H1 (cell line): ENCODE measurements at regions not wholly inside any gene's neighbourhood (a gene's known extent, or its start where the extent isn't known, plus 50 kb on each side); places are given as distances from the start of the nearest gene placed in this dataset.

Source experiments
- CTCF ChIA-PET: fragments of 300-600 bp; sonication (Branson Sonifier 250); formaldehyde crosslinking; loops from one replicate; lab custom pipeline; 2021; ENCODE audit not compliant: partially characterized antibody; lab: Charles Lee
- POLR2A ChIA-PET: fragments of 300-600 bp; sonication (Branson Sonifier 250); formaldehyde crosslinking; loops from one replicate; lab custom pipeline; 2021; ENCODE audit warnings: inconsistent platforms; ENCODE audit not compliant: partially characterized antibody; lab: Charles Lee
- DNase-seq, 2 experiments: peaks; one replicate each; pipeline versions ENCODE4 v3.0.0 to v3.0.0-alpha.2; 2010 to 2022; ENCODE audit warnings: low spot score in 2 of 2, low read depth in 1 of 2, mixed read lengths in 1 of 2
- FAIRE-seq: peaks from 2 replicates; lab custom pipeline; 2011; peaks lifted over from hg19 to GRCh38; lab: Jason Lieb, UNC
- H2AFZ ChIP-seq: 2 replicates; pipeline ENCODE4 v1.8.1; 2012; ENCODE audit warnings: low read length, inconsistent platforms
- H2AK5ac ChIP-seq: 2 replicates; pipeline ENCODE4 v1.6.1; 2013; ENCODE audit warnings: low read depth, low read length
- H2BK120ac ChIP-seq: replicated peaks from 2 replicates; pipeline ENCODE3; 2013; ENCODE audit warnings: low read depth, low read length, inconsistent platforms
- H2BK12ac ChIP-seq: 2 replicates; pipeline ENCODE4 v1.6.1; 2013; ENCODE audit warnings: low read depth, low read length
- H2BK15ac ChIP-seq: 2 replicates; pipeline ENCODE4 v1.6.1; 2013; ENCODE audit warnings: low read length
- H2BK20ac ChIP-seq: 2 replicates; pipeline ENCODE4 v1.6.1; 2013; ENCODE audit warnings: low read length
- H2BK5ac ChIP-seq: 2 replicates; pipeline ENCODE4 v1.6.1; 2013; ENCODE audit warnings: low read depth, low read length
- H3K14ac ChIP-seq: 2 replicates; pipeline ENCODE4 v1.6.1; 2013; ENCODE audit warnings: inconsistent platforms; ENCODE audit not compliant: insufficient read length
- H3K18ac ChIP-seq: 2 replicates; pipeline ENCODE4 v1.6.1; 2013; ENCODE audit warnings: low read length; ENCODE audit errors: extremely low read depth
- H3K23ac ChIP-seq: 2 replicates; pipeline ENCODE4 v1.6.1; 2013; ENCODE audit warnings: inconsistent platforms; ENCODE audit not compliant: insufficient read length
- H3K23me2 ChIP-seq: 2 replicates; pipeline ENCODE4 v1.6.1; 2013; ENCODE audit warnings: low read depth, low read length
- H3K27ac ChIP-seq: 2 replicates; pipeline ENCODE4 v1.6.1; 2011; ENCODE audit warnings: low read depth, low read length, inconsistent platforms
- H3K27me3 ChIP-seq, 4 experiments: replicated peaks in 1 of 4; 1 replicate in 1 of 4; 2 replicates in 3 of 4; pipeline versions ENCODE4 v1.6.1 to v1.8.1; 2011 to 2013; ENCODE audit warnings: low read length in 3 of 4, mild to moderate bottlenecking in 3 of 4, inconsistent platforms in 2 of 4, mixed read lengths in 2 of 4, moderate library complexity in 1 of 4; ENCODE audit not compliant: control insufficient read depth in 3 of 4, insufficient read depth in 3 of 4; ENCODE audit errors: extremely low read depth in 1 of 4
- H3K36me3 ChIP-seq, 4 experiments: 2 replicates each; pipeline versions ENCODE4 v1.6.1 to v1.8.1; 2011 to 2013; ENCODE audit warnings: mild to moderate bottlenecking in 4 of 4, low read length in 3 of 4, moderate library complexity in 2 of 4, control low read depth in 1 of 4, inconsistent platforms in 1 of 4; ENCODE audit not compliant: insufficient read depth in 4 of 4, control insufficient read depth in 2 of 4
- H3K4ac ChIP-seq: replicated peaks from 2 replicates; pipeline ENCODE3; 2013; ENCODE audit warnings: low read length, low read depth, mixed read lengths, inconsistent platforms; ENCODE audit not compliant: insufficient read length
- H3K4me1 ChIP-seq, 4 experiments: replicated peaks in 1 of 4; 1 replicate in 1 of 4; 2 replicates in 3 of 4; pipeline versions ENCODE4 v1.6.1 to v1.8.1; 2011 to 2013; ENCODE audit warnings: low read length in 3 of 4, inconsistent platforms in 2 of 4, mixed read lengths in 1 of 4; ENCODE audit not compliant: insufficient read depth in 4 of 4, control insufficient read depth in 3 of 4
- H3K4me2 ChIP-seq, 2 experiments: 2 replicates each; pipeline versions ENCODE4 v1.6.1 to v1.8.1; 2011 to 2013; ENCODE audit warnings: low read depth in 2 of 2, low read length in 2 of 2, control low read depth in 1 of 2, inconsistent platforms in 1 of 2, mild to moderate bottlenecking in 1 of 2; ENCODE audit not compliant: insufficient read depth in 1 of 2
- H3K4me3 ChIP-seq, 4 experiments: fragments of 200-600, 300-600 bp in 1 of 4; sonication (generic), shearing (Covaris generic), sonication (Bioruptor Twin) in 1 of 4; 2 replicates each; pipeline versions ENCODE4 v1.5.1 to v1.8.1; 2011 to 2016; ENCODE audit warnings: low read length in 4 of 4, low read depth in 3 of 4, control low read depth in 2 of 4, inconsistent platforms in 2 of 4, mild to moderate bottlenecking in 2 of 4, mixed read lengths in 1 of 4, moderate library complexity in 1 of 4; ENCODE audit not compliant: insufficient read depth in 2 of 4; ENCODE audit errors: extremely low read depth in 1 of 4
- H3K56ac ChIP-seq: replicated peaks from 2 replicates; pipeline ENCODE3; 2013; ENCODE audit warnings: low read depth, mild to moderate bottlenecking, mixed read lengths, low read length, inconsistent platforms; ENCODE audit not compliant: insufficient read length
- H3K79me1 ChIP-seq: 2 replicates; pipeline ENCODE4 v1.6.1; 2013; ENCODE audit warnings: low read depth, low read length, control low read depth
- H3K79me2 ChIP-seq, 2 experiments: 2 replicates each; pipeline versions ENCODE4 v1.6.1 to v1.8.1; 2012 to 2013; ENCODE audit warnings: low read length in 2 of 2, mild to moderate bottlenecking in 2 of 2, inconsistent platforms in 1 of 2; ENCODE audit not compliant: insufficient read depth in 2 of 2, control insufficient read depth in 1 of 2
- H3K9ac ChIP-seq, 4 experiments: replicated peaks in 1 of 4; 1 replicate in 1 of 4; 2 replicates in 3 of 4; pipeline versions ENCODE4 v1.6.1 to v1.8.1; 2011 to 2013; ENCODE audit warnings: low read depth in 3 of 4, low read length in 3 of 4, control low read depth in 2 of 4, mild to moderate bottlenecking in 2 of 4, moderate library complexity in 2 of 4, inconsistent platforms in 1 of 4; ENCODE audit errors: extremely low read depth in 1 of 4
- H3K9me3 ChIP-seq, 2 experiments: 2 replicates each; pipeline versions ENCODE4 v1.6.1 to v1.8.1; 2012 to 2013; ENCODE audit warnings: mild to moderate bottlenecking in 2 of 2, moderate library complexity in 2 of 2, control low read depth in 1 of 2, inconsistent platforms in 1 of 2, low read depth in 1 of 2, low read length in 1 of 2, mixed read lengths in 1 of 2; ENCODE audit not compliant: insufficient read depth in 2 of 2
- H4K20me1 ChIP-seq, 2 experiments: replicated peaks in 1 of 2; 2 replicates each; pipeline versions ENCODE3 to v1.8.1; 2011 to 2013; ENCODE audit warnings: inconsistent platforms in 2 of 2, low read length in 2 of 2, mild to moderate bottlenecking in 1 of 2; ENCODE audit not compliant: insufficient read depth in 2 of 2, control insufficient read depth in 1 of 2
- H4K5ac ChIP-seq: 2 replicates; pipeline ENCODE4 v1.6.1; 2013; ENCODE audit warnings: low read length, low read depth, mixed read lengths, inconsistent platforms; ENCODE audit not compliant: insufficient read length
- H4K8ac ChIP-seq: 2 replicates; pipeline ENCODE4 v1.8.0; 2013; ENCODE audit warnings: mild to moderate bottlenecking, moderate library complexity, low read length, inconsistent platforms; ENCODE audit not compliant: insufficient read depth; ENCODE audit errors: extremely low read depth
- H4K91ac ChIP-seq: replicated peaks from 2 replicates; pipeline ENCODE3; 2013; ENCODE audit warnings: low read length, mixed read lengths, inconsistent platforms; ENCODE audit not compliant: insufficient read length
- PHF8 ChIP-seq: fragments of 200-600 bp; sonication (generic); conservative IDR thresholded peaks from 2 replicates; pipeline ENCODE4 v1.7.1; 2012; ENCODE audit warnings: low read depth, mild to moderate bottlenecking, inconsistent platforms, low read length, moderate library complexity
- WGBS, 2 experiments: shearing (Covaris generic) in 1 of 2; methylation state at CpG; one replicate each; pipeline versions ENCODE4 v1.1.6 to v1.1.7; 2013 to 2015; ENCODE audit warnings: low lambda C conversion rate in 2 of 2, mixed read lengths in 2 of 2, inconsistent platforms in 1 of 2, low coverage in 1 of 2, missing lambda C conversion rate in 1 of 2; ENCODE audit not compliant: insufficient replicate concordance in 2 of 2, insufficient coverage in 1 of 2, insufficient read length in 1 of 2; ENCODE audit errors: extremely low coverage in 1 of 2, missing lambda C conversion rate in 1 of 2; 5-methylcytosine and 5-hydroxymethylcytosine counted together

DNA sequence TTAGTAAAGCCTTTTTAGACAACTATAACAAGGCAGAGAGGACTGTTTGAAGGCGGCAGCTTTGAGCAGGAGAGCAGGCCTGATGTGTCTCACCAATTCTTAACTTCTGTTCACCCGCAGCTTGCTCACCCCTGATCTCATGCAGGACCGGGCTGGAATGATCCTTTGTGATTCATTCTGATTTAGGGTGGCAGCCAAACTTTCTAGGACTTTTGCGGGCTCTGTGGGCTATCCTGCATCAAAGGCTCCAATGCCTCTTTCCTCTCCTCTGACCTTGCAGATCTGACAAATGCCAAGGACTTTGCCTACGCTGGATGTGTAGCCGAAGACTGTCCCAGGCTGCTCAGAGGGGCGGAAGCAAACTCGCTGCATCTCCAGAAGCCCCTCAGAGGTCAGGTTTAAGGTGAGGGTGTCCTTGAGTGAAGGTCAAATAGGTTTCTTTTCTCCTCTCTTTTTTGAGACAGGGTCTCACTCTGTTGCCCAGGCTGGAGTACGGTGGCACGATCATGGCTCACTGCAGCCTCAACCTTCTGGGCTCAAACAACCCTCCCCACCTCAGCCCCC, 72.3 kb downstream of the VEGFA start:
- no peaks in the 10 kb centered on the region for H3K79me2 ChIP-seq
- no peaks in the 10 kb centered on the region for H3K4me1 ChIP-seq
- H4K20me1 ChIP-seq: no peaks in the 10 kb centered on the region
- ChIA-PET CTCF (interaction anchor here (0.7 to 1.4 kb wide), 3 partner anchors 23 to 109 kb away, joined by 3 read pairs; no protein-coding TSS in a partner anchor), POLR2A (no interaction called here)
- no peak overlapping the region for H3K18ac ChIP-seq
- H4K91ac ChIP-seq: no peak overlapping the region
- no peak overlapping the region for H2AFZ ChIP-seq
- no peak overlapping the region for H3K9ac ChIP-seq
- no peak for FAIRE-seq
- no peak overlapping the region for H2BK5ac ChIP-seq
- no peak overlapping the region; a peak in 1 of 4 replicates for H3K4me2 ChIP-seq
- DNase-seq: no peak
- H4K5ac ChIP-seq: no peak overlapping the region
- no peak overlapping the region for H3K4ac ChIP-seq
- H3K4me3 ChIP-seq: no peak overlapping the region
- H3K9me3 ChIP-seq: no peaks in the 10 kb centered on the region
- no peak overlapping the region for H2AK5ac ChIP-seq
- H3K23me2 ChIP-seq: no peaks in the 10 kb centered on the region
- H2BK12ac ChIP-seq: no peak overlapping the region
- H3K36me3 ChIP-seq: no peaks in the 10 kb centered on the region
- H3K27me3 ChIP-seq: no peaks in the 10 kb centered on the region
- no peak overlapping the region for H3K23ac ChIP-seq
- WGBS, 2 experiments: 82% methylated on average over 10 of the region's 10 CpGs; no CpG with 5 or more reads in 1 of the 2 experiments
- TF ChIP-seq PHF8: no peak
- no peak overlapping the region for H3K27ac ChIP-seq
- H2BK120ac ChIP-seq: no peak overlapping the region
- no peak overlapping the region for H4K8ac ChIP-seq
- H3K56ac ChIP-seq: no peak overlapping the region
- H2BK15ac ChIP-seq: no peak overlapping the region
- no peaks in the 10 kb centered on the region for H3K79me1 ChIP-seq
- no peak overlapping the region for H2BK20ac ChIP-seq
- no peak overlapping the region for H3K14ac ChIP-seq
